GM21723 (cell line): ENCODE measurements at regions not wholly inside any gene's neighbourhood (a gene's known extent, or its start where the extent isn't known, plus 50 kb on each side); places are given as distances from the start of the nearest gene placed in this dataset.

Experiments
- ATAC-seq: cut with Tn5 transposase; IDR thresholded peaks from one replicate; pipeline ENCODE4 v1.9.1; 2021; ENCODE audit warnings: mild to moderate bottlenecking, moderate library complexity; ENCODE audit not compliant: unreplicated experiment

DNA sequence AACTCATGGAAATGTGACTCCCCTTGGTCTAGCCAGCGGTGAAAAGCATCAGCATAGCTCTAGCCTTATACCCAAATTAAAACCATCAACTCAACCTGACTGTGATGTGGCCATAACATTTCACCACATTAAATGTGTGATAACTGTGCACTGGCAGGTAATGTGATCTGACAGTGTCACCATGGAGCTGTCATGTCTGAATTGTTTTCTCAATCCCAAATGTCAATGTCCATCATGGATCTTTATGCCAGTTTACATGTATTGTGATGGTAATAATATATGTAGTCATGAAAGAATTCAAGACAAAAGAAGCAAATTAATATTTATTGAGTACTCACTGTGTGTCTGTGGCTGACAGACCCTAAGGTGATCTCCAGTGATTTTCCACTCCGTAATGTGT lies 213.4 kb upstream of the EOMES start:
- no peak for ATAC-seq

DNA sequence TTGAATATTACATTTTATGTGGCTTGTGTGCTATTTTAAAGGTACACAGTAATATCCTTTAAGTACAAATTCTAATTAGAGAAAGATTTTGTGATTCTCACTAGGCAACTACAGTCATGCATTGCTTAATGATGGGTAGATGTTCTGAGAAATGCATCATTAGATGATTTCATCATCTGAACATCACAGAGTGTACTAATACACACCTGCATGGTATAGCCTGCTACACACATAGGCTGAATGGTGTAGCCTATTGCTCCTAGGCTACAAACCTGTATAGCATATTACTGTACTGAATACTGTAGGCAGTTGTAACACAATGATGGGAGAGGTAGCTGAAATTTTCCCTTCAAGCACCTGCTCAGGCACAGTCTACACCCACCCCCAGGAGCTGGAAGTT lies 217.4 kb upstream of the EOMES start:
- no peak for ATAC-seq

DNA sequence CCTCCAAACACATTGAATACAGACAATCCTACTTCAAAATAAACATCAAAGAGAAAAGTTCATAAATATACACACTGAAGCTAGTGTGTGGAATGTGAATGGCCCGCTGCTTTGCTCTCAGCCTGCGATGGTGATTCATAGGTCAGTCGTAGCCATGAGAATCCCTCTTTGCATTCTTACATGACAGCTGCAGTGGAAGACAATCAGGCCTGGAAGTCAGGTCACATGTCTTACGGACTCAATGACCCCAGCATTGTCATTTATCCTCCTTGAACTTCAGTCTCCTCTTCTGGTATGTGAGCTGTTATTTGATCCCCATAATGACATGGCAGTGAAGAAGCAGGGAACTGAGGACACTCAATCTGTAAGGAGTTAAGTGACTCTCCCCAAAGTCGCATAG lies 217.8 kb upstream of the EOMES start:
- ATAC-seq, result no peak

DNA sequence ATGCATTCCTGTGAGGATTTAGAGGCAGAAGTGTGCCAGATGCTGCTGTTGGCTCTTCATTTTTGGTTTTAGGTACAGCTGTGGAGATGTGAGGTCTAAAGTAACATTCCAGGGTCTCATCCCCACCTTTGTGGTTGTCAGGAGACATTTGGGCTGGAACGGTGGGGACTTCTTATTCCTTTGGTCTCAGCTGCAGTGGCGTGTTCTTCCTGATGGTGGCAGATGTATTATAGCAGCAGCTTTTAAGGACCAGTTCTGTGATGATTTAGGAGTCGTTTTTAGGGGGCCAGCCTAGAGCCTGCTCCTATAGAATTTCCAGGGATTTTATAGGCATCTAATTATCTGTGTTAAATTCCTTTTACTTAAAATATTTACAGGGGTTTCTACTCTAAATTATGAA lies 221.0 kb upstream of the EOMES start:
- ATAC-seq, result no peak

DNA sequence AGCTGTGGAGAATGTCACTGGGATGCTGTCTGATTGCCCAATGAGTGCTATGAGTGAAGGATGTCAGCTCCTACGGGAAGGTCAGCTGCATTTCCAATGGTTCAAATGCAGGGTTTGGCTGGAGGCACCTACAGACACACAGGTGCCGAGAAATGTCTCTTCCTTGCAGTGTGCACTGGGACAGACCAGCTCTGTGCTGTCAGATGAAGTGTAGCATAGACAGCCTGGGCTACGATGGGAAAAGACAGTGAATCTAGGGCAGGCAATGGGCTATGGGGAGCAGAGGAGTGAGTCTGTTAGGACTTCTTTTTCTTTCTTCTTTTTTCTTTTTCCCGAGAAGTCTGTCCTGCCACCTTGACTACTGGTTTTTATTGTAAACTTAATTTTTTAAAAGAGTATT lies 223.1 kb upstream of the EOMES start:
- ATAC-seq, result no peak

DNA sequence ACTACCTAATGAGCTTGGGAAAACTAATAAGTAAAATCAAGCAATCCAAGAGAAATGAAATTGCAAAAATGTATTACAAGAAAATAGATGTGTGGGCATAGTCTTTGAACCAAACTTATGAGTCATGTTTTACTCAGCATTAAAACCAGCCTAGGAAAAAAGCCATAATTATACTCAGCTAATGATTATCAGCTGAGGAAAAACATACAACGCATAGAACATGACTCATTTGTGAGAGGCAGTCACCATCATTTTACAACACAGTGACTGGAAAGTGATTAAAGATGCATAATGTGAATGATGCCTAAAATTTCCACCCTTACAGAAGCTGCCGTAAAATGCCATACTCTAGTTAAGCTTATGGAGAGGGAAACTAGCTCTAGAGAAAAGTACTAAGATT lies 238.0 kb upstream of the EOMES start:
- ATAC-seq, result no peak

DNA sequence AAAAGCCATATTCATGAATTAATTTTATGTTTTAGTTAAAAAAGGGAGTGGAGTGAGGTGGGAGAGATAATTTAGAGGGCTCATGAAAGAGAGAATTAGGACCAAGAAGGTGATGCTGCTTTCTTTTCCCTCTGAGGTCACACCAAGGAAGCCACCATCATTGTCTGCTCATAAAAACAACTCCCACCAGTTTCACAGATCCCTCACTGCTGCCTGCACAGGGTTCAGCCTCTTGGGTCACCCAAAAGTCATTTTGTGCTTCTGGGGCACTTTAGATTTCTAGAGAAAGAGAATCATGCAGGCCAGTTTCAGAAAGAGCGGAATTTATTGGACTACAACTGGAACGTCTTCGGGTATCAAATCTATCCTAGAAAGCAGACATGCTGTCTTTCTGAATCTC lies 241.4 kb upstream of the EOMES start:
- ATAC-seq, result no peak

DNA sequence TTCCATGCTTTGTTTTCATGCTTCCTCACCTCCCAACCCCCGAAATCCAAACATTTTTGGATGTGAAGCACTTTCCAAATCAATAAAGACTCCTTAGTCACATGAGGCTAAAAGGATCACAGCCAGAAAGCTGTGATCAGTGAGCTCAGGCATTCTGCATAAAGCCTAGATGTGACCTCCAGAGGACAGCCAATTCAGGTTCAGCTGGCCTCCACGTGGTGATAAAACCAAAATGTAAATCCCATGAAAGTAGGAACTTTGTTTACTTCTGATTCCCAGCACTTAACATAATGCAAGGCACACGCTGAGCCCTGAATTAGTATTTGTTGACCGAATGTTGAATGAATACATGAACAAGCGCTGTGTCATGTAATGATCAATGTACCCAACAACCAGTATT lies 249.5 kb upstream of the EOMES start:
- no peak for ATAC-seq

DNA sequence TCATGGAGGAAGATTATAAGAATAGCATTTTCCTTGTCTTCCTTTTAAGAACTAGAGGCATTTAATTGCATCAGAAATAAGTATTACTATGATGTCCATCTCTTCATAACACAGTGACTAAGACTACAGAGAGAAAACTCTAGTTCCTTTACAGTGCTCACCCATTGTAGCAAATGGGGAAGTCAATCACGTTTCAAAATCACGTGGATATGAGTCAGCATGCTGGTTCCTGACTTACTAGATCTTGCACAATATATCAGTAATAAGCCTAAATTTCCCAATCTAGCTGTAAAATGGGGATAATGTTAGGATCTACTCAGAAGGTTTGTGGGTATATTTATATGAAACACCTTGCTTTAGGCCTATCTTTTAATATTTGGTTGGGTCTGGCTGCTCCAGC lies 254.8 kb upstream of the EOMES start:
- ATAC-seq, result peak; percentile 79

DNA sequence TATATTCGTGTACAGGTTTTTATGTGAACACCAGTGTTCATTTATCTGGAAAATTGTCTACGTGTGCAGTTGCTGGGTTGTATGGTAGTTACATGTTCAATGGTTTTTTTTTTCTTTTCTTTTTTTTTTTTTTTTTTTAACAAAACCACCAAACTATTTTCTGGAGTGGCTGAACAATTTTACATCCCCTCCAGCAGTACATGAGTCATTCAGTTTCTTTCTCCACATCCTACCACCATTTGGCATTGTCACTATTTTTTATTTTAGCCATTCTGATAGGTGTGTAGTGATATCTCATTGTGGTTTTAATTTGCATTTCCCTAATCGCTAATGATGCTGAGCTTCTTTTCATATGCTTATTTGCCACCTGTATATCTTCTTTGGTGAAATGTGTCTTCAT lies 256.3 kb upstream of the EOMES start:
- ATAC-seq, result no peak

DNA sequence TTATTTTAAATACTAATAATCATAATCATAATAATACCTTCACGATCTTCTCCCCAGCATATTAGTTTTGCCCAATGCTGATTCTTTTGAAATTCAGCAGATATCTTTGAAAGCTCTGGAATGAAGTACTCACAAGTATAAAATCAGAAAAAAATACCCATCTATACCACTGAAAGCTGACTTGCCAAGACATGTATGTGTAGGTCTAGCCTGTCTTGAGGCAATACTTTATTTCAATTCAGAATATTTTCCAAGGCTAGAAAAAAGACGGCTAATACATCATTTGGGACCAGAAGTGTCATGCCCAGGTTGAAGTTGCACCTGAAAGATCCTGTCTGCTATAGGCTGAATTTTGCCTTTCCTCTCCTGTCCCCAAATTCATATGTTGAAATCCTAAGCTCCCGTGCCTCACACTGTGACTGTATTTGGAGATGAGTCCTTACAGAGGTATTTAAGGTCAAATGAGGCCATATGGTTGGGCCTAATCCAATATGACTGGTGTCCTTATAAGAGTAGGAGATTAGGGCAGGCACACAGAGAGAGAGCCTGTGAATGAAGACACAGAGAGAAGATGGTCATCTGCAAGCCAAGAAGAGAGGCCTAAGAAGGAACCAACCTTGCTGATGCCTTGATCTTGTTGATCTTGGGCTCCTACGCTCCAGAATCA lies 255.9 kb upstream of the CMC1 start:
- no peak for ATAC-seq

DNA sequence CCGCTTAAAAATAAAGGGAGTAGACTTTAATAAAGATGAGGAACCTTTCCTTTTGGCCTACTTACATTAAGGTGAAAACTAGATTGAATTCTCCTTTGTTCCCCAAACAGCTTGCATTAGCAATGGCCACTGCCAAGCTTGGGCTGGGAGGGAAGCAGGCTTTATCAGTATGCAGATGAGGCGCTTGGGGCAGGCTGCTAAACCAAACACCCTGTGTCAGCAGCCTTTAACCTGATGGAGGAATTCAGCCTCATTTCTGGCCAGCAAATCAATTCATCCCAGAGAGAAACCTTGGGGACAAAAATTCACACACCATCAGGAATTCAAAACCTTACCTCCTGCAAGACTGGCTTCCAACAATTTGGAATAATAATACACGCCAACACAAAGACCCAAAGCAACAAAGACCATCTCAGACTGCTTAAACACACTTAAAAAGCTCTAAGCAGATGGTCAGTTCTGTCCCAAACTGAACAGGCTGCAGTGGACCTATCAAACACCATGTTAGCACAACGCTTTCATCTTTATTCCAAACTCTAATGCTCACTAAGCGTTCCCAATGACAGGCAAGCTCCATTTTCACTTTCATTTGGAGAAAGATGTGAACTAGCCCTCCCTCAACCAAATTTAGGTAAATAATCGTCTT lies 255.1 kb upstream of the CMC1 start:
- ATAC-seq, result no peak

DNA sequence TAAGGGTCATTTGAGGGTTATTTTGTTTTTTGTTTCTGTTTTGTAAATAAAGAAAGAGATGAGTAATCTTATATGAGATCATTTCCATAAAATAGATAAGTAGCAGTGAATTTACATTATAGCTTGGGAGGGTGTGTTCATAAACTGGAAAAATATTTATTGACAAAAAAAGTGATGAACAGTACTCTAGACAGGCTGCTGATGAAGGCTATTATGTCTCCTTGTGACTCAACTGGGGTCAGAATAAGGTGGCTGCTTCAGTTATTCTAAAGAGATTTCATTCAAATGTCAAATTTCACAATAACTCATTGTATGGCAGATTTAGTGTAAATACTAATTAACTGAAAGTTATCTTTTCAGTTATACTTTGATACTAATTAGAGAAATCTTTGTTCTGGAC lies 251.1 kb upstream of the CMC1 start:
- no peak for ATAC-seq

DNA sequence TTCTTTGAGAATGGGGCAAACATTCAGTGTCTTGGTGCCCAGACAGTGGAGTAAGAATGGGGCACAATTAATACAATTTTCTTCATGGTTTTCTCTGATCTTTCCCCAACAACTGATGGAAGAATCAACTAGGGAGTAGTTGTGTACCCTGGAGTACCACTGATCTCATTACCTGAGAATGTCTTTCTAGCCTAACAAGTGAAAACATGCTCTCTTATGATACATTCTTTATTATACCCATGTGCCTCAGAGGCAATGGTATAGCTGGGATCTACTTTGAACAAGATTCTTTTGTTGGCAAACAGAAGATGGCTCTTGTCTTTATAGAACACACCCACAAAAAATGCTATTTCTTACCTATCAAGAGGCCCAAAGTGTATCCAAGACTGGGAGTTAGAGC lies 250.6 kb upstream of the CMC1 start:
- ATAC-seq, result no peak

DNA sequence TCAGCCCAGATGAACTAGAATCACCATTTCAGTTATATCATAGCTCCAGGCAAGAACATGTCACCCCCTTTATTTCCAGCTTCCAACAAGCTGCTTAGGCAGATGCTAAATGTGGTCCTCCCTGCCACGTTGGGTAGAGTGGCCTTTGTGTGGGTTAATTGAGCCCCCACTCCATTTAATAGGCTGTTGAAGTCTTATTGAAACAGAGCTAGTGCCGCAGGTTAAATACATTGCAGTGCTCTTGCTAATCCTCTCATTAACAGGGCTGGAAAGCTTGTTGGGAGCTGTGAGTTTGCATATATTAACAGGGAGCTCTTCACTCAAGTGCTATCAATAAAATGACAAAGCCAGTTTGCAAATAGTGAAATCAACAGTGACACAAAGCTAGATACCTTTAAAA lies 248.4 kb upstream of the CMC1 start:
- no peak for ATAC-seq

DNA sequence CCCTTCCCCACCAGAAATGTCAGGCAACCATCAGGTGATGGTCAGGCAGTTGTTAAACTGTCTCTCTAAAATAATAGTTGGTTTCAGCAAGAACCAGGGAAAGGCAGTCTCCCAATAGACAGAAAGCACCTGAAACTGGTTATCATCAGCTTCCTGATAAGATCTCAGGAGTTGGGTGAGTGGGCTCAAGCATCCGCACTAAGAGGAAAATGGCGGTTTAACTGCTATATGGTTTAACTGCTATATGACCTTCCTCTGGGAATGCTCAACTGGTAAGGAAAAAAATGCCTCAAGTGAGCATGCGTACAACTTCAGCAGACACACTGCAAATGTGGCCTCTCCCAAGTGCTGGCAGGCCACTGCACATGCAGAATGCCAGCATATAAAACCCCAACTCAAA lies 240.8 kb upstream of the CMC1 start:
- ATAC-seq, result no peak

DNA sequence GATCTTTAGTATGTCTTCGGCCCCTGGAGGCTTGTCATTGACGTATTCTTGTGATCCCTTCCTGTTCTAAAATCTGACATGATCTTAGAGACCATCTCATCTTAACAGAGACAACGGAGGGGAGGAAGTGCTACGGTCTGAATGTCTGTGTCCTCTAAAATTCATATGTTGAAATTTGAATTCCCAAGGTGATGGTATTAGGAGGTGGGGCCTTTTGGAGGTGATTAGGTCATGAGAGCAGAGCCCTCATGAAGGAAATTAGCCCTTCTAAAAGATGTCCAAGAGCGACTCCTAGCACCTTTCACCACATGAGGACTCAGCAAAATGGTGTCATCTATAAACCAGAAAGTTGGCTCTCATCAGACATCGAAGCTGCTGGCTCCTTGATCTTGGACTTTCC lies 233.2 kb upstream of the CMC1 start:
- ATAC-seq, result no peak

DNA sequence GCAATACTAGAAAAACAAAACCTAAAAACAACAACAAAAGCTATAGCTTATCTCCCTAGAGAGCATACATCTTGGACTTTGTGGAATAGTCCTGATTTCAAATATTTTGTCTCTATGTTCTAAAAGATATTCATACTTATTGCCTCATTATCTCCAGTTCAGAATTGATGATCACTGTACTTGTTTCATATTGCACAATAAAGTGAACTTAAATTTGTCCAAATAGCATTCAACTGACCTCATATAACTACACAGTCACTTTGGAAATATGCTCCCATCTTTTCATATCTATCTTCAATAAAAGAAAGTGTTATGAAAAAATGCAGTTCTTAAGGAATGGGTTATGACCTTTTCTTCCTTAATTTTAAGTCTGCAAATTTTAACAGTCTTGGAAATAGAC lies 228.6 kb upstream of the CMC1 start:
- no peak for ATAC-seq

DNA sequence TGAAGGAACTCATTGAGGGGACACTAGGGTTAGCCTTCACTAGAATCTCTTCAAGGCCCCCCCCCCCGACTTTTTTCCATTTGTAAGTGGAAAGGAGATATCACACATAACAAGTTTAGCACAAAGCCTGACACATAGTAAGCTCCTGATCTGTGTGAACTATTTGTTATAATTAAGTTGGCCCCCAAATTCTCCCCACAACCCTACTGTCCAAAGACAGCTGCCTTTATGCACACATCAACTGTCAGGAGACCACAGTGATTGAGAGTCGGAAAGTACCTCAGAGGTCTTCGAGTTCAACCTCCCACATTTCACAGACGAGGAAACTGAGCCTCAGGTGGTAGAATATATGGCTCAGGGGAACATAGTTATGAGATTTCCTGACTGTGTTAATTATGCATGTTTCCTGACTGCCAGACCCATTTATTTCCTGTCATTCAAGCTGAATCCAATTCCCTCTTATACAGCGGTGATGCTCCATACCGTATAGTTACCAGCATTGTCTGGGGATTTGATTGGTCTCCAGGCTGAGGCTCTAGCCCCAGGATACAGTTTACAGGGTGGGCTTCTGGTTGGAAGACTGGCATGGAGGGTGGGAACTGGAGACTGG lies 227.4 kb upstream of the CMC1 start:
- ATAC-seq, result no peak

DNA sequence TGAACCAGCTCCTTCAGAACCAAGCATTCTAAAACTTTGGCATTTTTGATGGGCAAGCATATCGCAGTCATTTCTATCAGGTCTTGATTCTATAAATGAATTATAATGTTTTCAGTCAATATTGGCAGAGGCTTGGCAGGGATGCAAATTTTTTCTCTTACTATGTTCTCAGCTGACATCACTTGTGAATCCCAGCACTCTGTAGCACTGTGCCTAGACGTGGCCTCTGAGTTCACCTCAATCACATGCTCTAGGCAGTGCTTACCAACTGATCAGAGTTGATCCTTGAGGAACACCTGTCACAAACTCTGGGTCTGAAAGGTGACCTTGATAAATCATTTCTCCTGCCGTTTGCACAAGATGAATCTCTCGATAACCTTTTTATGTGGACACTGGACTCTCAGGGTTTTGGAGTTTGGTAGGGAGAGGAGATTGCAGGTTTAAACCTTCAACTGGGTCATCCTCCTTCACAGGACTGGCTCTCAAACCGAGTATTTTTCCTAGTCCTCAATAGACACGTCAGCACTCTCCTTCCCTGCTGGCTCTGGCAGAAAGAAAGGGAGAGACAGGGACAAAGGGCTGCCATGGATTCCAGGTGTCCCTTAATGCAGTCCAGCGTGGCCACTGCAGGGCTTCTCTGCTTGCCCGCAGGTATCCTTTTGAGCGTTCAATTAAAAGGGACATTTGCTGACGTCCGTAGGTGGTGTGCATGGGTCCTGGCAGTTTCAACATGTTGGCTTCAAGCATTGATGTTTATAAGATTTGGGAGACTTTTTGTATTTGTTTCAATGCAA lies 222.3 kb upstream of the CMC1 start:
- ATAC-seq, result no peak

DNA sequence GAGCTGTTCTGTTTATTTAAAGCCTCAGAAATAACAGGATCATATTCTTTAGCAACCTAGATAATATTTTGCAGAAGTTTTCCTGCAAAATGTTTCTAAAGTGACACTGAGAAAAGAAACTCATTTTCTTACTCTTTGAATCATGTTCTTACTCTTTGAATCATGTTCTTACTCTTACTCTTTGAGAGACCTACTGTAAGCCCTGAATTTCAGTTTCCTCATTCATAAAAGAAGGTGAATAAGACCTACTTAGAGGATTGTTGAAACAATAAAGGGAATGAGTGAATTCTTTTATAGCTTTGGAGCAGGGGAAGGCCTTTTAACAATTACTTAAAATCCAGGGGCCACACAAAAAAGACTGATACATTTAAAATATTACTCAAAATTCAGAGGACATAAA lies 221.7 kb upstream of the CMC1 start:
- no peak for ATAC-seq

DNA sequence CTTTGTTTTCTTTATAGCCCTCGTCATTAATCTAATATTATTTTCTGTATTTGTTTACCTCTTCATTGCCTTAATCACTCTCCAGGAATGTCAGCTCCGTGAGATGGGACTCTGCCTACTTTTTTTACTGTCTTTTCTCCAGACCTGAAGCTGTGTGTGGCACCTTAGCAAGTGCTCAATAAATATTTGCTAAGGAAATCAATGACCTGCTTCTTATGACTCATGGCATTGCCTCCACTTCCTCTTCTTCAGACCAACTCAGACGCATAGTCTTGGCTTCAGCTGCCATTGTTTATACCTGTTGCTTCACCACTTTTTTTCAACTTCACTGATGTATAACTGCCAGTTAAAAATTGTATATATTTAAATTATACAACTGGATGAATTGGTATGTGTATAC lies 218.5 kb upstream of the CMC1 start:
- ATAC-seq, result no peak
